SW 1271 (cell line): ENCODE measurements at regions not wholly inside any gene's neighbourhood (a gene's known extent, or its start where the extent isn't known, plus 50 kb on each side); places are given as distances from the start of the nearest gene placed in this dataset.

Source experiments
- DNase-seq, 2 experiments: peaks; one replicate each; lab custom pipeline; 2025; lab: John Stamatoyannopoulos, UW

DNA sequence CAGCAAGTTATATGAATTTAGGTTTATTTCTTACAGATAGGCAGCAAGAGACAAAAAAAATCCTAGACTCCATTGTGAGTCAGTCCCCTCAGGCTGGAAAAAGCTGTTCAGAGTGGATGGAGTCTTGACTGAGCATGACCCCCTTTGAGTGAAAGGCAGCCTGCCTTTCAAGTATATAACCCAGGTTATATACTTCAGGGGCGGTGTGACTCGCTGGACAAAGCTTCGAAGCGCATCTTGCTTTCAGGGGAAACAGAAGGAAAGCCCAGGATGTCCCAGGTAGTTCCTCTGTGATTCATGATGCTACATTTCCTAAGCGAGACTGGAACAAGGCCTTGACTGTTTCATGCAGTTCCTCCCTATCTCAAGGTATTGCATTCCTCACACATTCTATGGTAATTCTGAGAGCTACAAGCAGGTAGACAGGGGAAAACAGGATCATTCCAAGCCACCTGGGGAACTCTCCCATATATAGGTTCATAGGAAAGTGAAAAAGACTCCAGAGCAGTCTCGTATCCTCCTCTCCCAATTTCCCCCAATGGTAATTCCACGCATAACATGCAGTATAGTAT, 1244.1 kb upstream of the CDH6 start:
- no peak for DNase-seq

DNA sequence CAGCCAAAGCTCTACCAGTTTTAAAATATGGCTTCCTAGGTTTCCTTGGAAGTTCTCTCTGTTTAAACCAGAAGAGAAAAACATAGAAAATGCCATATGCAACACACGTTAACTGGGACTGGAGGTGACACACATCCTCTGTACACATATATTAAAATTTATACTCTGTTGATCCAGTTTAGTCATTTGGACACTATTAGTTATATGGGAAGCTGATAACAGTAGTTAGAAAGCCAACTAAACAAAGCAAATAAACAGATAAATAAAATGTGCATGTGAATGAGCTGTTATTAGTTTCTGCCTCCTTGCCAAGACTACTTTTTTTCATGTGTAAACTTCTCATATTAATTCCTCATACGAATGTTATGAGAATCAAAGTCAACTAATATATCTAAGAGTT, 1249.2 kb upstream of the CDH6 start:
- DNase-seq, result no peak

DNA sequence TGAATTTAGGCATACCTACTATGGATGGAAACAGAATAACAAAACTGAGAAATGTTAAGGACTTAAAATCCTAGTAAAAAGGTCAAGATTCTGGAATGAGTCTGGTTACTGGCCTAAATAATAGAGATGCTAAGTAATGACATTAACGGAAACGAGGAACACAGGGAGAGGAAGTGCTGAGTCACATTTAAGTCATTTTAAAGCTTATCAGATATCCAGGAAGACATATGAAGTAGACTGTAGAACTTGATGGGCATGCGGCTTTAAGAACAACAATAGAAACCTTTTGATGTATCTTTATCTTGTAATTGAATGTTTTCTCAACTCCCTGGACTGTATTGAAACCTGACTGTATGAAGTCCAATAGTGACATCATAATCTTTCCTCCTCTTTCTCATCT, 1251.4 kb upstream of the CDH6 start:
- no peak for DNase-seq

DNA sequence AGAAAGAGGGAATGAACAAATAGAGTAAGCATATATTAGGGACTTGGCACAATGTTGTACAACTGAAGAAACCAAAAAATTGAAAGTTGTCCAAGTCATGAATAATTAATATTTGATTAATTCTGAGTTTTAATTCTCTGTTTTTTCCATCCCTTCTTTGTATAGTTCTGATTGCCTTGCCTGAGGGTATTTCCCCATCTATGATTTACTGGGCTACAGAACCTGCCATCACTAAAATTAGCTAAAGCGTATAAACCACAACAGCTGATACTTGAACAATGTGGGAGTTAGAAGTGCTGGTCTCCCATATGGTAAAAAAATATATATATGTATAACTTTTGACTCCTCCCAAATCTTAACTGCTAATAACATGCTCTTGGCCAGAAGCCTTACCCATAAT, 1253.5 kb upstream of the CDH6 start:
- DNase-seq, result no peak

DNA sequence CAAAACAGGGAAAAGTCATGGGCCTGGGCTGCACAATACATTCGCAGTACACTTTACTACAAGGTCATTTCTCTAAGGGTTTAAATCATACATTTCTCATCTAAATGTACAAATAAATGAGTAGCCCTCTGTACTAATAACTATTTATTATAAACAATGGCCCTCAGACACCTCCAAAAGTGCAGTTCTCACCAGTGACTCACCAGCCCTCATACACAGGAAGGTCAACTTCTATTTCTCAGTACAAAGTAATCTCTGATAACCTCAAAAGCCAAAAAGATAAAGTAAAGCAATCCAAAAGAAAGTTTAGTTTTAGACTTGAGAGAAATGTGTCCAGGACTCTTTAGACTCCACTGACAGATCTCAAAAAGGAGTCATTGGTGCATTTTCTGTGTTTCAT, 1258.1 kb upstream of the CDH6 start:
- DNase-seq, result no peak

DNA sequence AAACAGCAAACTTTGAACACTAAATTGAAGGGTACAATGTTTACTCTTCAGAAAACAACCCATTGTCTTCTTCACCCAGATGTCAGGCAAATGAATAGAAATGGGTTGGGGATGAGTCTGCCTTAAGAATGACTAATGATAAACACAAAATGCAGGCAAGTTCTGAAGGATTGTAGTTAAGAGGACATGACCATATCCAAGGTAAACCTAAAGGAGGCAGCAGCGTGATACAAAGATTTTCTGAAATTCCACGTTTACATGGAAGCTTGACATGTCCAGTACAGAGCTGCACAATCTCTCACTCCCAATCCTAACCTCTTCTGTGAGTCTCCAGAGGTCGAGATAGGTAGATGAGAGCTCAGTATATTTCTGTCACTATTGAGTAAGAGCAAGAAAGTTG, 1263.2 kb upstream of the CDH6 start:
- no peak for DNase-seq

DNA sequence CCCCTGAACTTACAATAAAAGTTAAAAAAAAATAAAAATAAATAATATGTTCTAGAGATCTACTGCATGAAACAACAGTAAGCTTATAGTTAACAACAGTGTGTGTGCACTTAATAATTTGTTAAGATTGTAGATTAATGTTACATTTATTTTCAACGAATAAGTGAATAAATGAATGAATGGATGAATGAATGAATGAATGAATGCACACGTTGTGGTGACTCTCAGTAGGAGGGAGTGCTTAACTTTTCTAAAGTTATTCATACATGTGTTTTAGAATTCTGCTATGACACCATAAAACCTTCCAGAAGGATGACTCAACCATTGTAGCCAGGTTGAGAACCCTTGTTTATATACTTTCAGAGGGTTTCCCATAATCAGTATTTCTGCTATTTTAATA, 1269.4 kb upstream of the CDH6 start:
- no peak for DNase-seq

DNA sequence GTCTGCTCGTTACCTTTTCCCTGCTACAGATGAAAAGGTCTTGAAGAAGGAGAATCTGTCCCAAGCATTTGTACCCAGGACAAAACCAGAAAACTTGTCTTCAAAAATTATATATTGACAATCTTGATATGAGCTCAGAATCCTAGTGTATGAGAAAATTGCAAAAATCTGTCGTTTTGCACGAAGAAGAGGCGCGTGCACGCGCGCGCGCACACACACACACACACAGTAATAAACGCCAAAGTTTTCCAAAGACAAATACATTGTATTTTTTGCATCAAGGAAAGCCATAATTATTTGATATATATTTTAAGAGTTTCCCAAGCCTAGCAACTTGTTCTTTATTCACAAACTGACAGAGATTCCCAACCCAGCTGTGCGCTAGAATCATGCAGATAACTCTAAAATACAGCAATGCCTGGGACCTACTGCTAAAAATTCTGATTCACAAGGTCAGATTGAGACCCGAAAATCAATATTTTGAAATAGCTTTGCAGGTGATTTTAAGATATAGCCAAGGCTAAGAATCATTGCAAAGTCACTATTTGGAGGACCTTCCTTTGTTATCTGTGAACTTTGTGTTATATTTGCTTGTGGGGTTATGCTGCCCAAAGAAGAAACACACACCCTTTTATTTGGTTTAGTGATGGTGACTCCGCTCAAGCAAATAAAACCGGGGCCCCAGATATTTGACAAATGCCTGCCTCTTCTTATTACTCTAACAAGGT, 1287.7 kb upstream of the CDH6 start:
- no peak for DNase-seq

DNA sequence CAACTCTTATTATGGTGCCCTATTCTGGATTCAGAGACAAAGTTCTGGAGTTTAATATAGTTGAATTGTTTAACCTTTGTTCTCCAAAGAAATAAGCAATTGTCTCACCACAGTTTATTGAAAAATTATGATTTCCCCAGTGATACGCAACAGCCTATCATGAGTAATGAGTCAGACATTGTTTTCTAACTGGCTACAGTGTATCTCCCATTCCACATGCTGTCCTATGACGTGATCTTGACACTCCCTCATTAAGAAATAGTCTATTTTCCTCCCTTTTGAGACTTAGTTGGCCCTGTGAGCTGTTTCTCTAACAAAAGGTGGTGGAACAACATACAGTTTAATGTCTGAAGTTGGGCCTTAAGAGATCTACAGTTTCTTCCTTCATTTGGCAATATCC, 1290.6 kb upstream of the CDH6 start:
- no peak for DNase-seq

DNA sequence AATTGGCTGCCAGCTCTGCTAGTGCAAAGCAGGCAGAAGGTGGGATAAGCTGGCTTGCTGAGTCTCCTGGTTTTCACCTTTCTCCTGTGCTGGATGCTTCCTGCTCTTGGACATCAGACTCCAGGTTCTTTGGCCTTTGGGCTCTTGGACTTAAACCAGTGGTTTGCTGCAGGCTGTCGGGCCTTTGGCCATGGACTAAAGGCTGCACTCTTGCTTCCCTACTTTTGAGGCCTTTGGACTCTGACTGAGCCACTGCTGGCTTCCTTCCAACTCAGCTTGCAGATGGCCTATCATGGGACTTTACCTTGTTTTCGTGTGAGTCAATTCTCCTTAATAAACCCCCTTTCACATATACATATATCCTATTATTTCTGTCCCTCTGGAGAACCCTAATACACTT, 1293.9 kb upstream of the CDH6 start:
- DNase-seq, result no peak

DNA sequence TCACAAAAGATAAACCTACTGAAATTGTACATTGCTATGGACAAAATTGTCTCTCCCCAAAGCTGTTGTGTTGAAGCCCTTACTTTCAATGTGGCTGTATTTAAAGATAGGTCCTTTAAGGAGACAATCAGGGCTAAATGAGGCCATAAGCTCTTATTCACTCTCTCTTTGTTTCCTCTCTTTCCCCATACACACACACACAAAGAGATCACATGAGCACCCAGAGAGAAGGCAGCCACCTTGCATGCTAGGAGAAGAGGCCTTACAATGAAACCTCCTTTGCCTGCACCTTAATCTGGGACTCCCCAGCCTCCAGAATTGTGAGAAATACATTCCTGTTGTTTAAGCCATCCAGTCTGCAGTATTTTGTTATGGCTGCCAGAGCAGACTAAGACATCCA, 1295.6 kb upstream of the CDH6 start:
- DNase-seq, result no peak

DNA sequence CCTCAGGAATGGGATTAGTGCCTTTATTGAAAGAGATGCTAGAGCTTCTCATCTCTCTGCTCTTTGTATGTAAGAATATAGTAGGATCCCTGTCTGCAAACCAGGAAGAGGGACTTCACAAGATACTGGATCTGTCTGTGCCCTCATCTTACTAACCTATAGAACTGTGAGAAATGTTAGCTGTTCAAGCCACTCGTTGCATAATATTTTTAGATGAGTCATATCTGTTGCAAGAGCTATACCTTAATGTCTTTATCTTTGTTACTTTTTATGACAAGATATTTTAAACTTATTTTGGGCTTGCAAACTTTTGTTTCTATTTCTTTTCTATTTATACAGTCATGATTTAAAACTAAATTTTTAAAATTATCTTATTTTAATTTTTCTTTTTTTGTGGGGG, 1296.8 kb upstream of the CDH6 start:
- DNase-seq, result no peak

DNA sequence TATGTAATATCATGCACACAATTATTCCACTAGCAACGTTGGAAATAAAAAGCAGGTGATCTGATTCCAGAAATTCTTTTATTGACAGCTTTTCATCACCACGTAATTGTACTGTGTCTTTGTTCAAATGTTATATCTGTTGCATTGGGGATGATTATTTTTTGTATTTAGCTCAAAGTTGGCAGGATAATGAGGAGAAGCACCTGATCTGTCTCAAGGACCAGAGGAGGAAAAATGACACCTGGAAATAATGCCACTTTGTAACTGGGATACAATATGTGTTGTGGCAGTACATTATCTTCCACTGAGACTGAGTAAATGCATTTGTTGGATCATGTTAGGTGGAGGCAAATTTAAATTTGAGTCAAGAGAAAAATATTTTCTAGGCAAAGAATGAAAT, 1298.8 kb upstream of the CDH6 start:
- DNase-seq, result no peak

DNA sequence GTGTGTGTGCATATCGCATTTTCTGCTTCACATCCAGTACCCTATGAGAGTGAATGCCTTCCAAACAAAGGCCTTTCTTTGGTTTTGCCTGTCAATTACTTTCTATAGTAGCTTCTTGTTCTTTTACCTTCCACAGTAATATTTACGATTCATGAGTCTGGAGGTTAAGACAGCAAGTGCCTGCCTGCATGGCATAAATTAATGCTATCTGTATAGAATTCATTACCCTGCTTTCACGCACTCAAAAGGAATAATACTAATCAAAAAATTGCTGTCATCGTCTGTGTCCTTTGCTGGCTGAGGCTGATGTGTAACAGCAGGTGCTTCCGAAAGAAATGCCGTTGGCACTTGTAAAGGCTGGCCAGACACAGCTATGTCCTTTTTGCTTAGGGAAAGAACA, 1304.4 kb upstream of the CDH6 start:
- no peak for DNase-seq

DNA sequence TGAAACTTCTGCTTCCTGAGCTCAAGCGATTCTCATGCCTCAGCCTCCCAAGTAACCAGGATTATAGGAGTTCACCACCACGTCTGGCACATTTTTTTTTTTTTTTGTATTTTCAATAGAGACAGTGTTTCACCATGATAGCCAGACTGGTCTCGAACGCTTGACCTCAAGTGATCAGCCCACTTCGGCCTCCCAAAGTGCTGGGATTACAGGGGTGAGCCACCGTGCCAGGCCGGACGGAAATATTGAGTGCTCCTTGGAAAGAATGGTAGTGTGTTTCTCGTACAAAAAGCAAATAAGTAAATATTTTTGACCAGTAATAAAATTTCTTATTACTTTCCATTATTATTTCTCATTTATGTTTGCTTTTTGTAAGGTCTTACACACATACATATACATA, 1307.9 kb upstream of the CDH6 start:
- no peak for DNase-seq

DNA sequence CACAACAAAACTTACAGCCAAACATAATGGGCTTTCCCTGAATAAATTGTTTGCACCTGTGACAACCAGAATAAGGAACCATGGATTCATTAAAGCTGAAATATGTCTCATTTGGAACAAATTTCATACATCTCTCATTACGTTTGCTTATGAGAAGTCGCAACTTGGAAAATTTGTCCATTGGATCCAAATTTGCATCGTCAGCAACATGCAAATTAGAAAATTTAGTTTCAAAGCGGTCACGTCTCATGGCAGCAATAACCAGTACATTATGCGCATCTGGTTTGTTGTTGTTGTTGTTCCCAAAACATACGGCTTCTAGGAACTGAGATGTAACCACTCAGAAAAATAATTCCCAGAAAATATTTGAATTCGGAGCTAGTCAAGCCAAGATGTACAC, 1311.5 kb upstream of the CDH6 start:
- DNase-seq, result no peak

DNA sequence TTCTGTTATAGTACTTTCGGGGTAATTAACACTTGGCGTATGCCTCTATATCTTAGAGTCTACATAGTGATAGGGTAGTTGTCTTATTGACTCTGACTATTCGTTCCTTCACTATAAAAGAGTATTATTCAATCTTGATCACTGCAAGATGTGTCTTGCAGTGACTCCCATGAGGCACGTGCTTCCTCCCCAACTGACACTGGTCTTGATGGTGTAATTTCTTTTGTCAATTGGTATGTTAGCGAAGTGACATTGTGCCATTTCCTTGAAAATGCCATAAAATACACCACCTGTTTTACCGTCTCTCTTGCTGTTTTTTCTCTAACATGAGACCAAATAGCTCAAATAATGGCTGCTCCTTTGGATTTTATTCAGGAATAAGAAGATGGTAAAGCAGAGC, 1314.1 kb upstream of the CDH6 start:
- no peak for DNase-seq

DNA sequence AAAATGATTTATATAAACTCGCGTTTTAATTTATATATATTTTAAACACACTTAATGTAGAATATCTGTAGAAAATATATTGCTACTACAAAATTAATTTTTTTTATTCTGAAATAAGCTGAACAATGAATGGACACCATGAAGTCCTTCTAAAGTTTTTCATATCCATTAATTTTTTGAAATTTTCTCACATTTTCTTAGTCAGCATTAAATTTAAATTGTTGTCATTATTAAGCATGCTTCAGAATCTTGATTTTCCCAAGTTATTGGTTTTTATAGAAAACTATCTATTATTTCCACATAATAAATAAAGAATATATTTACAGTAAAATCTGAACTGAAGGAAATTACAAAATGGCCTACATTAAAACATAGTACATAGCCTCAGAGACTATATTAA, 1314.9 kb upstream of the CDH6 start:
- DNase-seq, result no peak

DNA sequence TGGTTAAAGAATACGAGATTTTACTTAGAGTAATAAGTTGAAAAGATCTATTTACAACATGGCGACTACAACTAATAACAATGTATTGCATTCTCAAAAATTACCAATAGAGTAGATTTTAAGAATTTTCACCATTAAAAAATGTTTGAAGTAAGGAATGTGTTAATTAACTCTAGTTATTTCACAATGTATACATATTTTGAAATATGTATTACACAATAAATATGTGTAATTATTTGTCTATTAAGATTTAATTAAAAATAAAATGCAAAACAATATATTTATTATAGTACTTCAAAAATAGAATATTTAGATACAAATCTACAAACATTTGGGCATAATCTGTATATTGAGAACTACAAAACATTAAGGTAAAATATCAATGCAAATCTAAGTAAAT, 1326.3 kb upstream of the CDH6 start:
- no peak for DNase-seq

DNA sequence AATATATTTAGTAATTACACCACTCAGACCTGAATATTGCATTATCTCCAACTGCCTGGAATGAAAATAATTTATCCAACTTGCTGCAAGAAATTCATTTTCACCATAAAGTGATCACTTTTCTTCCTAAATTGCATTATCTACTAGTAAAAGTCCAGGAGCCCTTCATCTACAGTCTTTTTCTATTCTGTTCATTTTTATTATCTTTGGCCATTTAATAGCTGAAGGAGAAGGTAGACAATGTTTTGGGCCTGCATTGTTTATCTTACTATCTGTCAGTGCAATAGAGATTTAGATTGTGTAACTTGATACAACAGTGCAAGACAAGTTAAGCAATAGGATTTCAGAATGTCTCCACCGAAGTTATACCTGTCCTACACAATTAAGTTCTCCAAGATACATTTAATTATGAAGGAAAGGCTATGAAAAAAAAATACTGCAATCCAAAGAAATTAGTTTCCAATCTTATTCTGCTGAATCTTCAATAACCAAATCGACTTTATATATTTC, 1339.7 kb upstream of the CDH6 start:
- no peak for DNase-seq

DNA sequence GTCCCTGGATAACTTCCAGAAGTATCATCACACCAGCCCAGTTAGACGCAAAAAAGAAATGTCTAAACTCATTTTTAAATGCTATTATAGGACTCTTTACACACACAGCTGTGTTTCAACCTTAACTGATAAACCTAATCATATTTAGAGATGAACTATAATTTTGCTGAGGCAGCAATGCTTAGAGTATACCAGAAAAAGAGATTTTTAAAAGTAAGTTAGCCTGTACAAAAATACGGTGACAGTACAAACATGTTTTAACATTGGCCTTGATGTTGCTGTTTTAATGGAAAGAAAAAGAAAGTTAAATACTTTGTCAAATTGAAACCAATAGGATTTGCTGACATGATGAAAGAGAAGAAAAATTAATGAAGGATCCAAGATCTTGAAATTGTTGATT, 1341.2 kb upstream of the CDH6 start:
- no peak for DNase-seq

DNA sequence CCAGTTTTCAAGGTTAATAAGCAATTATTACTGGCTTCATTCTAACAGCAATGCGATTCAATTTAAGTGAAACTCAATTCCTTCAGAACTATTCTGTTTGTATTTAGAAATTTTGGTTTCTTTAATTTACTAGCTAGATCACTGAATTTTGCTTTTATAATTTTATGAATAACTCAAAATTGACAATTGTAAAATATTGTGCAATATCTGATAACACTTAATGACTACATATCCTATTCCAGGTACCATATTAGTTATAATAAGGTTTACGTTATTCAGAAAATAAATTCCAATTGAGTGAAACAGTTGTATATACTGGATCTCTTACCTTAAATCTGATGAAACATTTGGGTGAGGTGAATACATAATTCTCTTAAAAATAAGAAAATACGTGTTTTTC, 1348.3 kb upstream of the CDH6 start:
- DNase-seq, result no peak

DNA sequence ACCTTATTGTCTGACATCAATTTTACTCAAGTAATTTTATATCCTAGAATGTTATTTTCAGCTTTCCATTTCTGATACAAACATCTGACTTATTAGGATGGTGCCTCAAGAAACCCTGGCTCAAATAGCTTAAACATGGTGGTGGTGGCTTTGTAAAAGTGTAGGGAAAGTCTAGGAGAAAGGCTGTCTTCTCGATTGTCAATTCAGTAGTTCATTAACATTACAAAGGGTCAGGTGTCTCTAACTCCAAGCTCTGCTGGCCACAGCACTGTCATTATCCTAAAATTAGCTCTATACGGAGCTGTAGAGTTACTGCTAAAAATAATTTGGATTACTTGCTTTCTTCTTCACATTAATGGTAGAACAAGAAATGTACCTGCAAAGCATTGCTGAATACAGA, 1360.1 kb upstream of the CDH6 start:
- no peak for DNase-seq

DNA sequence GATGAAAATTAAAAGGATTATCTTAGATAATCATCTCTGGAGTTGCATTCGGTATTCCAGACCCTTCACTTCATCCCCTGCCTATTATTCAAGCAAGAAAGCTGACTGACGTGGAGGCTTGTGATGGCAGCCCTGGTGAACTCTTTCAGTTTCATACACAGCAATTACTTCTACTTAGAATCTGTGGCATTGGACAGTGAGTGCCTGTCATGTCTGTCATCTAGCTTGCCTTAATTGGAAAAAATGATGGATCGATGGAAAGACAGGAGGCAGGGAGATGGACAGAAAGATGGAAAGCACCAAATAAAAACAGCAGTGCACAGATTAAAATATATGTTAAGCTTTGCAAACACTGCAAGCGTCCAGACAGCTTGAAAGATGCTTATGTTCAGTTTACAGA, 1371.0 kb upstream of the CDH6 start:
- DNase-seq, result no peak
